Hepatocyte (in vitro differentiated cells): ENCODE measurements at regions not wholly inside any gene's neighbourhood (a gene's known extent, or its start where the extent isn't known, plus 50 kb on each side); places are given as distances from the start of the nearest gene placed in this dataset.

Experiments used
- DNase-seq: peaks from one replicate; pipeline ENCODE4 v3.0.0-alpha.2; 2016; ENCODE audit warnings: low spot score
- H2AFZ ChIP-seq: fragments of 200-600 bp; sonication (generic); 2 replicates; pipeline ENCODE4 v1.6.0; 2016; ENCODE audit warnings: antibody characterized with exemption, mild to moderate bottlenecking
- H3K27ac ChIP-seq: fragments of 200-600 bp; sonication (generic); 2 replicates; pipeline ENCODE4 v1.5.1; 2016; ENCODE audit warnings: mild to moderate bottlenecking
- H3K27me3 ChIP-seq: fragments of 200-600 bp; sonication (generic); 2 replicates; pipeline ENCODE4 v1.6.1; 2016
- H3K36me3 ChIP-seq: fragments of 200-600 bp; sonication (generic); replicated peaks from 2 replicates; pipeline ENCODE4 v1.5.1; 2016; ENCODE audit warnings: low read depth; ENCODE audit not compliant: insufficient read depth
- H3K4me1 ChIP-seq: fragments of 200-600 bp; sonication (generic); 2 replicates; pipeline ENCODE4 v1.5.1; 2016; ENCODE audit warnings: mild to moderate bottlenecking, moderate library complexity; ENCODE audit not compliant: insufficient read depth
- H3K4me2 ChIP-seq: fragments of 200-600 bp; sonication (generic); 2 replicates; pipeline ENCODE4 v1.6.0; 2016
- H3K4me3 ChIP-seq: fragments of 200-600 bp; sonication (generic); 2 replicates; pipeline ENCODE4 v1.5.1; 2016; ENCODE audit warnings: mild to moderate bottlenecking
- H3K79me2 ChIP-seq: fragments of 200-600 bp; sonication (generic); 2 replicates; pipeline ENCODE4 v1.6.0; 2017; ENCODE audit warnings: mild to moderate bottlenecking
- H3K9me2 ChIP-seq: fragments of 200-600 bp; sonication (generic); replicated peaks from 2 replicates; pipeline ENCODE4 v1.6.0; 2017; ENCODE audit warnings: mild to moderate bottlenecking; ENCODE audit not compliant: insufficient read depth
- H3K9me3 ChIP-seq: fragments of 200-600 bp; sonication (generic); 2 replicates; pipeline ENCODE4 v1.5.1; 2016; ENCODE audit warnings: low read depth, mild to moderate bottlenecking
- H4K20me1 ChIP-seq: fragments of 200-600 bp; sonication (generic); 2 replicates; pipeline ENCODE4 v1.6.0; 2016; ENCODE audit warnings: mild to moderate bottlenecking; ENCODE audit not compliant: insufficient read depth, poor library complexity, severe bottlenecking
- CTCF ChIP-seq: fragments of 200-600 bp; sonication (generic); IDR thresholded peaks from 2 replicates; pipeline ENCODE4 v1.5.1; 2016; ENCODE audit warnings: antibody characterized with exemption, mild to moderate bottlenecking; ENCODE audit not compliant: poor library complexity
- EZH2 ChIP-seq: fragments of 200-600 bp; sonication (generic); IDR thresholded peaks from 2 replicates; pipeline ENCODE4 v1.6.1; 2016; ENCODE audit warnings: antibody characterized with exemption, mild to moderate bottlenecking, borderline replicate concordance
- EZH2phosphoT487 ChIP-seq: fragments of 200-600 bp; sonication (generic); IDR thresholded peaks from one replicate; pipeline ENCODE4 v1.6.1; 2018; ENCODE audit warnings: antibody characterized with exemption, mild to moderate bottlenecking, low read depth, moderate library complexity; ENCODE audit not compliant: unreplicated experiment, severe bottlenecking
- WGBS: methylation state at CpG from one replicate; pipeline ENCODE4 v1.1.6; 2016; ENCODE audit warnings: low lambda C conversion rate; ENCODE audit errors: missing lambda C conversion rate; 5-methylcytosine and 5-hydroxymethylcytosine counted together

GRCh38 chr12:83199069-83199468 is 512.4 kb downstream of the TMTC2 start:
- DNase-seq: no peak
- Histone ChIP-seq H3K36me3 (no peaks in the 10 kb centered on the region), H3K9me3 (no peaks in the 10 kb centered on the region), H3K4me2 (peak overlapping the region; percentile 47), H3K4me3 (no peak overlapping the region), H4K20me1 (no peaks in the 10 kb centered on the region), H3K27me3 (peaks cover 3% of the 10 kb centered on the region), H3K4me1 (peaks cover 11% of the 10 kb centered on the region), H2AFZ (peak overlapping the region; percentile 8), H3K79me2 (no peaks in the 10 kb centered on the region), H3K27ac (no peak overlapping the region), H3K9me2 (no peaks in the 10 kb centered on the region)
- TF ChIP-seq CTCF: no peak

- H2AFZ ChIP-seq: peak overlapping the region; percentile 8
- peaks cover 3% of the 10 kb centered on the region for H3K27me3 ChIP-seq
- H3K4me2 ChIP-seq: peak overlapping the region; percentile 47
- no peak overlapping the region for H3K4me3 ChIP-seq
- no peak for DNase-seq
- H3K4me1 ChIP-seq: peaks cover 11% of the 10 kb centered on the region
- WGBS: 9% methylated on average over 3 of the region's 3 CpGs
- H3K27ac ChIP-seq: no peak overlapping the region
- TF ChIP-seq EZH2 (no peak), CTCF (no peak), EZH2phosphoT487 (no peak)
- H3K79me2 ChIP-seq: no peaks in the 10 kb centered on the region
- no peaks in the 10 kb centered on the region for H3K36me3 ChIP-seq
- no peaks in the 10 kb centered on the region for H4K20me1 ChIP-seq
- H3K9me2 ChIP-seq: no peaks in the 10 kb centered on the region
- no peaks in the 10 kb centered on the region for H3K9me3 ChIP-seq
These were observed 511.7 kb downstream of the TMTC2 start for GRCh38 chr12:83198291-83199015.

- Histone ChIP-seq H3K27ac (no peak overlapping the region), H3K79me2 (no peaks in the 10 kb centered on the region), H2AFZ (no peak overlapping the region), H3K9me3 (no peaks in the 10 kb centered on the region), H3K4me3 (no peak overlapping the region), H3K36me3 (no peaks in the 10 kb centered on the region), H3K4me1 (peaks cover 11% of the 10 kb centered on the region), H4K20me1 (no peaks in the 10 kb centered on the region), H3K4me2 (no peak overlapping the region), H3K9me2 (no peaks in the 10 kb centered on the region), H3K27me3 (peaks cover 3% of the 10 kb centered on the region)
- 33% methylated on average over 4 of the region's 4 CpGs for WGBS
- TF ChIP-seq CTCF (no peak), EZH2 (no peak), EZH2phosphoT487 (no peak)
- DNase-seq: no peak
These were observed 510.8 kb downstream of the TMTC2 start for GRCh38 chr12:83197483-83197914.
